NCI-H82 treated with DMSO at 0.1 percent for 48 hours (cell line): ENCODE measurements at regions not wholly inside any gene's neighbourhood (a gene's known extent, or its start where the extent isn't known, plus 50 kb on each side); places are given as distances from the start of the nearest gene placed in this dataset.

Source experiments
- DNase-seq: peaks from one replicate; lab custom pipeline; 2025; ENCODE audit not compliant: unreplicated experiment; lab: John Stamatoyannopoulos, UW

DNA sequence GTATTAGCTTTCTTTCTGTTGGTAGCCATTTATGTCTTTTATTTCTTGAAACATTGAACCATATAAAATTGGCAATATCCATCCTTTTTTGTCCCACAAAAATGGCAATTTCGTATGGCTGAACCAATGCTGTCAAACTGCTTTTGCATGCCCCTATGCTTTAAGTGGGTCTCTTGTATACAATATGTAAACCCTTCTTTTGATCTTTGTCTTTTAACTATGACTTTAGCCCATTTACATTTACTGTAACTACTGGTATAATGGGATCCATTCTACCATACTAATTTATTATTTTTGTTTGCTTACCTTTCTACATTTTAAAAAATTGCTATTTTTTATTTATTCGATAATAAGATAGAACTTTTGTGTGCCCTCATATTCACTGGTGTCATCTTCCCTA, 93.4 kb downstream of the TENT4A start:
- DNase-seq, result no peak

GRCh38 chr5:6808462-6808861, 95.2 kb downstream of the TENT4A start:
- no peak for DNase-seq

DNA sequence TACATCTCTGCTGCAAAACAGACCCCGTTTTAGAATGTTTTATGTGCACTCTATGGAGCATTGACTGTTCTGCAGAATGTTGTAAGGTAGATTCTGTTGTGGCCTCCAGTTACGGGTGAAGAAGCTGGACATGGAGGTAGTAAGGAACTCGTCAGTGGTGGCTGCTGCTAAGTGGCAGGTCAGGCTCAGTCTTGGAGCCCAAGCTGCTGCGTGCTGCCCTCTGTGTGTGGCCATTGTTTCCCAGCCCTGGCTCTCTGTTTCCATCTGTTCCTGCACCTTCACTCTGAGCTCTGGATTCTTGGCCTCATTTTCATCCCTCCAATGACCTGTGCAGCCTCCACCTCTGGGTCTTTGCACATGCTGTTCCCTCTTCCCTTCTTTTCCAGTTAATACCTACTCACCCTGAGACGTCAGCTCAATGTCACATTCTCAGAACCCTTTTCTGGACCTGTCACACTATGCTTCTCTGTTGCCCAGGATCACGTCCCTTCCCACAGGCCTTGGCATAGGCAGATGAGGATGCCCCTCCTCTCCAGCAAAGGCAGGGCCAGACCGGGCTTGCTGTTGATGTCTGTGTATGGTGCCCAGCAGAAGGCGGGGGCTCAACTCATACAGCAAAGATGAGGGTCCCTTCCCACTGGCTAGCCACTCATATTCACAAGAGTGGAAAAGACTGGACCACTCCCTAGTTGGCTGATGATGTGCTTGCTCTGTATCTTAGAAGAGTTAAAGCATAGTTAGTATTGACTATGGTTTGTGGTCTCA, 97.6 kb downstream of the TENT4A start:
- DNase-seq, result no peak

GRCh38 chr5:6812091-6812490, 98.9 kb downstream of the TENT4A start:
- no peak for DNase-seq

DNA sequence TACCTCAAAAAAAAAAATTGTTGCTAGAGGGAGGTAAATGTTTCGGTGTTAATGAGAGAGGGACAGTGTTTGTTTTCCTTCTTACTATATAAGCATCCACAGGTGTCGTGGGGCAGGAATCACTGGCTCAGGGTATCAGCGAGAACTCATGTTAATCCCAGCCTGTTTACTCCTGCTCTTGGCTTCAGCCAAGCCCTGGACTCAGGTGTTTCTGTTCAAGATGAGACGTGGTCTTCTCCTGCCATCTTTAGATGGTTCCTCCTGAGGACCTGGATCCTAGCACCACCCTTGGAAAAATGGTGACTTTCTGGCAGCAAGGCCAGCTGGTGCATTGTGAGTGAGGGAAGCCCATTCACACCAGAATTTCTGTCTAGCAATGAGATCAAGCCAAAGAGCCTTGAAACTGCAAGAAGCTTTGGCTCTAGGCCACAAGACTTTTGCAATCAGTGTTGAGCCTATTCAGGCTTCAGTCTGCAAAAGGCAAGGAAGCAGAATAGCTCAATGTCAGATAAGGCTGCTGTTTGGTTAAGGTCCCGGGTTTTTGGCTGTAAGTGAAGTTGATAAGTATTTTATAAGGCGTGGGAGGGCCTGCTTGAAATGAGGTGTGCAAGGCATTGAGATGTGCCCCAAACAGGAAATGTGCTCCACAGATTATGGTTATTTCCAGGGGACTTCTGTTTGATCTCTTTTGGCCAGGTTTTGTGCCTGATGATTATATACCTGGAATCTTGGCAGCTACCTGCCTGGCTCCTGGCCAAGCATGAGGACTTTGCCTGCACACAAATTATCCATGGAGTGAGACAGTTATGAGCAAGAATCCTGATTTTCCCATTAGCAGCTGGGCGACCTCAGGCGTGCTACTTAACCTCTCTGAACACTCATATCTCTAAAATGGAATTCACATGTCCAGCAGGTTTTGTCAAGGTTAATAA, 99.8 kb downstream of the TENT4A start:
- no peak for DNase-seq

DNA sequence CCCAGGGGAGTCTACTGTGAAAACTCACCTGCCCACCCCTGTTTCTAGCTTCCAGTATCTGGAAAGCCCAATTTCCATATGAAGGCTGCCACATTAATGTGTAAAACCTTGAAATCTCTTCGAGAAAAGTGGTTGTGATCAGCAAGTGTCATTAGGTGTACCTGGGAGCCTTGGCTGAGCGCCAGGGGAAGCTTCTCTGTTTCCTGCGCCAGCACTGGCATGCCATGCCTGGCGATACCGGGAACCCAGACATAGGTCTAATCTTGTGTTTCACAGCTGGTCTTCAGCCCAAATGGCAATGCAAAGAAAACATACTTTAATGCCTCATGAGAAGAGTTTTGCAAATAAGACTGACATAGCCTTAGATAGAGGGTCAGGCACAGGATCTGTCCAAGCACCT, 101.6 kb downstream of the TENT4A start:
- no peak for DNase-seq

- peak; percentile 84 for DNase-seq
These were observed 105.6 kb downstream of the TENT4A start for GRCh38 chr5:6818594-6819511.

GRCh38 chr5:6819521-6819920, 106.3 kb downstream of the TENT4A start:
- peak; percentile 5 for DNase-seq

- peak; percentile 72 for DNase-seq
These were observed 107.7 kb downstream of the TENT4A start for GRCh38 chr5:6820851-6821479.

DNA sequence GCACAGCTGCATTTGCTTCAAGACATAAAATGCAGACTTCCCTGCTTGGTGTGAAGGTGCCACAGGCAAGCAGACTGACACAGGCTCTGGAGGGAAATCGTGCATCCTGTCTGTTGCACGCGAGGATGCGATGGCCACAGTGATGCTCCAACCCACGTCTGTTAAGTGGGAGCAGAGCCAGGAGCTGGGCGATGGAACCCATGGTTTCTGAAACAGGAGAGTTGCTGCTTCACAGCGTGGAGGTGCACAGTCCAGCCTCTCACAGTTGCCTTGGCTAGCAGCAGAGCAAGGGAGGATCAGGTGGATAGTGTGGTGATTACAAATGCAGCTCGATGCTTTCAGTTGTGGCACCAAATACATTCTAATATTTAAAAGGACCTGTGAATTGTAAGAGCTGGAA, 108.8 kb downstream of the TENT4A start:
- DNase-seq, result no peak

DNA sequence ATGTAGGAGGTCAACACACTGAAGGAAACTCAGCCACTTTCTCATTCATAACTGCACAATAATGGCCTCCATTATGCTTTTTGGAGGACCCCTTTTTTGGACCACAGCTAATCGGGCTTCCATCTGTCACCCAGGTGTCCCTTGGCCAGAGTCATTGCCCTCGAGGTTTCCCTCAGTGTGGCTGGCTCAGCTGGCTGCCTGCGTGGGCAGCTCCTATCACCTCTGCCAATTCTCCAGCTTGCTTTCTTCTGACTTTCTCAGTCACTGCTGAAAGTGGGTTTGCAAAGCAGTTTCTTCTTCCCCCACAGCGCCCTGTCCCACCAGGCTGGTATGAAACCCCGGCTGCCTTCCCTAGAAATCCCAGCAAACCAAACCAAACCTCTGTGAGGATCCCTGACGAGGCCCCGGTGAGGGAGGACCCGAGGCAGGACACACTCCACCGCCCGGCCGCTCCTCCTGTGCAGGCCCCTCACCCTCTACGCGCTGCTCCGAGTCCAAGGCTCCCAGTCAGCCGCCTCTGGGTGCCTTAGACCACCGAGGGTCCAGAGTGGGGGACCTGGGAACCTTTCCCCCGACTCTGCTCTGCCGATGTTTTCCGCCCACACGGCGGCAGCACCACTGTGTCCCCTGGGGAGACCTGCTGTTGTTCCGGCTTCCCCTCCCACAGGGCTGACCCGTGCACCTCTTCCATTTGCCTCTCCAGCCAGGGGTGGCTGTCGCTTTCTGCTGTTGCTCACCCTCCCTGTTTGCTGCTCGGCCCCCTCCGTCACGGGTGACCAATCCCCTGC, 109.5 kb downstream of the TENT4A start:
- no peak for DNase-seq

- DNase-seq, result no peak
These were observed 110.8 kb downstream of the TENT4A start for GRCh38 chr5:6823996-6824395.

DNA sequence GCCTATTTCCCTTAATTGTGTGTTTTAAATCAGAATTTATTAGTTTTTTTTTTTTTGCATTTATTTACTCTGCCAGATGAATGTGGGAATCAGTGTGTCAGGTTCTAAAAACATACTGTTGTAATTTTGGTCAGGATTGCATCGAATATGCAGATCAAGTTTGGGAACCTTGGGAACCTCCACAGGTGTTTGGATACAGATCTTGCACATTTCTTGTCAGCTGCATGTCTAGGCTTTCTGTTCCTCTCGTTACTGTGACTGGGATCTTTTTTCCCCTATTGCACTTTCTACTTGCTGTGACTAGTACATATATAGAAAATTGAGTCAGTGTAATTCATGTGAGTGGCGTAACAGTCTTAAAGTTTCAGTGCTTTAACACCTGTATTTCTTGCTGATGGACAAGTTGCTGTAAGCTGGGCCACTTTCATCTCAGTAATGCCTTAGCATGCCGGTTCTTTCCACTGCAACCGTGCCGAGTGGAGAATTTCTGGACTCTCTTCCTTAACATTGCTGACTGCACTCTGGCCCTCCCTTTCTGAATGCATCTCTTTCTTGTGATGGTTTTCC, 112.5 kb downstream of the TENT4A start:
- DNase-seq, result no peak

GRCh38 chr5:6826756-6827155, 113.5 kb downstream of the TENT4A start:
- no peak for DNase-seq

GRCh38 chr5:6827526-6828219, 114.4 kb downstream of the TENT4A start:
- no peak for DNase-seq

- DNase-seq, result no peak
These were observed 116.0 kb downstream of the TENT4A start for GRCh38 chr5:6829150-6829784.

DNA sequence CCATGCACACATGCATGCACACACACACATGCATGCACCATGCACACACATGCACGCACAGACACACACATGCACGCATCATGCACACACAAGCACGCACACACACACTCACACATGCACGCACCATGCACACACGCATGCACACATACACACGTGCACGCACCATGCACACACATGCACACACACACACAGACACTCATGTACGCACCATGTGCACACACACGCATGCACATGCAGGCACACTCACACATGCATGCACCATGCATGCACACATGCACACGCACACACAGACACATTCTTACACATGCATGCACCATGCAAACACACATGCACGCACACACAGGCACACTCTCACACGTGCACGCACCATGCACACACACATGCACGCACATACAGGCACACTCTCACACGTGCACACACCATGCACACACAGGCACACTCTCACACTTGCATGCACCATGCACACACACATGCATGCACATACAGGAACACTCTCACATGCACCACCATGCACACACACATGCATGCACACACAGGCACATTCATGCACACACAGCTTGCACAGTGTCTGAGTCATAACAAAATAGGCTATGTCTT, 117.5 kb downstream of the TENT4A start:
- no peak for DNase-seq
